SK-N-SH (cell line): ENCODE measurements at regions not wholly inside any gene's neighbourhood (a gene's known extent, or its start where the extent isn't known, plus 50 kb on each side); places are given as distances from the start of the nearest gene placed in this dataset.
"Not testable (repeated sequence)": the region's sequence is repeated elsewhere in the genome, so short reads cannot be mapped to it uniquely, and the experiment has no call there.

ENCODE experiments used
- FOXM1 ChIP-seq: IDR thresholded peaks from 2 replicates; pipeline ENCODE4 v1.4.0; 2012; ENCODE audit warnings: low read depth, mild to moderate bottlenecking
- RXRA ChIP-seq: IDR thresholded peaks from 2 replicates; pipeline ENCODE4 v1.4.0; 2012; ENCODE audit warnings: low read depth, mild to moderate bottlenecking, borderline replicate concordance
- YY1 ChIP-seq: IDR thresholded peaks from 2 replicates; pipeline ENCODE4 v1.4.0; 2012; ENCODE audit warnings: low read depth, mild to moderate bottlenecking
- TF ChIP-seq, protein P1 (sequence below): fragments of 200-600 bp; sonication (generic); IDR thresholded peaks from 2 replicates; pipeline ENCODE4 v1.6.1; 2017; ENCODE audit warnings: antibody characterized with exemption, mild to moderate bottlenecking, moderate library complexity

DNA sequence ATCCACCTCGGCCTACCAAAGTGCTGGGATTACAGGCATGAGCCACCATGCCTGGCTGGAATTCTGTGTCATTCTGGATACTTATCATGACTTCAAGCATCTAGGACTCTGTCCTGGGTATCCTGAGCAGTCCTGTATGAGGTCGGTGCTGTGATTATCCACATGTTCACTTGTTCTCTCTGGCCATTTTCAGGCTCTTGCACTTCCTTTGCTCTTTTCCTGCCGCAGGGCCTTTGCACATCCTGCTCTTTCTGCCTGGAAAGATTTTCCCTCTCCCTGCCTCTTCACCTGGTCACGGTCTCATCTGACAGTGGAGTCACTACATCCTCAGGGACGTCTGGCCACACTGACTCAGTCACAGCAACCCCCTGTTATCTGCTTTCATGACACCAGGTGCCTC is 184.6 kb upstream of the OSBPL11 start:
- TF ChIP-seq RXRA, YY1, FOXM1: not testable (repeated sequence)
- TF ChIP-seq, protein P1, sequence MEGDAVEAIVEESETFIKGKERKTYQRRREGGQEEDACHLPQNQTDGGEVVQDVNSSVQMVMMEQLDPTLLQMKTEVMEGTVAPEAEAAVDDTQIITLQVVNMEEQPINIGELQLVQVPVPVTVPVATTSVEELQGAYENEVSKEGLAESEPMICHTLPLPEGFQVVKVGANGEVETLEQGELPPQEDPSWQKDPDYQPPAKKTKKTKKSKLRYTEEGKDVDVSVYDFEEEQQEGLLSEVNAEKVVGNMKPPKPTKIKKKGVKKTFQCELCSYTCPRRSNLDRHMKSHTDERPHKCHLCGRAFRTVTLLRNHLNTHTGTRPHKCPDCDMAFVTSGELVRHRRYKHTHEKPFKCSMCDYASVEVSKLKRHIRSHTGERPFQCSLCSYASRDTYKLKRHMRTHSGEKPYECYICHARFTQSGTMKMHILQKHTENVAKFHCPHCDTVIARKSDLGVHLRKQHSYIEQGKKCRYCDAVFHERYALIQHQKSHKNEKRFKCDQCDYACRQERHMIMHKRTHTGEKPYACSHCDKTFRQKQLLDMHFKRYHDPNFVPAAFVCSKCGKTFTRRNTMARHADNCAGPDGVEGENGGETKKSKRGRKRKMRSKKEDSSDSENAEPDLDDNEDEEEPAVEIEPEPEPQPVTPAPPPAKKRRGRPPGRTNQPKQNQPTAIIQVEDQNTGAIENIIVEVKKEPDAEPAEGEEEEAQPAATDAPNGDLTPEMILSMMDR: not testable (repeated sequence)
